ENCODE measurements at regions not wholly inside any gene's neighbourhood (a gene's known extent, or its start where the extent isn't known, plus 50 kb on each side); places are given as distances from the start of the nearest gene placed in this dataset.

DNA sequence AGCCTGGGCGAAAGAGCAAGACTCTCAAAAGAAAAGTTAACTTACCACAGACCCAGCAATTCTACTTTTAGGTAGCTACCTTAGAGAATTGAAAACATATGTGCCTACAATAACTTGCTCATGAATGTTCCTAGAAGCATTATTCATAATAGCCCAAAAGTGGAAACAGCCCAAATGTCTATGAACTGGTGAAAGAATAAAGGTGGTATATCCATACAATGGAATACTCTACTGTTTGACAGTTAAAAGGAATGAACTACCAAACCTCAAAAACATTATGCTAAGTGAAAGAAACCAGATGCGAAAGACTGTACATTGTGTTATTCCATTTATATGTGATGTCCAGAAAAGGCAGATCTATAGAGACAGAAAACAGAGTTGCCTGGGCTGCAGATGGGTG, 131.4 kb downstream of the UCHL1 start:
- TF ChIP-seq, protein P1, sequence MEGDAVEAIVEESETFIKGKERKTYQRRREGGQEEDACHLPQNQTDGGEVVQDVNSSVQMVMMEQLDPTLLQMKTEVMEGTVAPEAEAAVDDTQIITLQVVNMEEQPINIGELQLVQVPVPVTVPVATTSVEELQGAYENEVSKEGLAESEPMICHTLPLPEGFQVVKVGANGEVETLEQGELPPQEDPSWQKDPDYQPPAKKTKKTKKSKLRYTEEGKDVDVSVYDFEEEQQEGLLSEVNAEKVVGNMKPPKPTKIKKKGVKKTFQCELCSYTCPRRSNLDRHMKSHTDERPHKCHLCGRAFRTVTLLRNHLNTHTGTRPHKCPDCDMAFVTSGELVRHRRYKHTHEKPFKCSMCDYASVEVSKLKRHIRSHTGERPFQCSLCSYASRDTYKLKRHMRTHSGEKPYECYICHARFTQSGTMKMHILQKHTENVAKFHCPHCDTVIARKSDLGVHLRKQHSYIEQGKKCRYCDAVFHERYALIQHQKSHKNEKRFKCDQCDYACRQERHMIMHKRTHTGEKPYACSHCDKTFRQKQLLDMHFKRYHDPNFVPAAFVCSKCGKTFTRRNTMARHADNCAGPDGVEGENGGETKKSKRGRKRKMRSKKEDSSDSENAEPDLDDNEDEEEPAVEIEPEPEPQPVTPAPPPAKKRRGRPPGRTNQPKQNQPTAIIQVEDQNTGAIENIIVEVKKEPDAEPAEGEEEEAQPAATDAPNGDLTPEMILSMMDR (IDR thresholded peaks at IDR 0.05 in 4 of 5, conservative IDR thresholded peaks at IDR 0.05 in 1 of 5) = no peak
- no peak for TF ChIP-seq POLR2A (IDR thresholded peaks at IDR 0.05)

Data from gastrocnemius medialis (tissue), 4 donors.